ENCODE measurements at regions not wholly inside any gene's neighbourhood (a gene's known extent, or its start where the extent isn't known, plus 50 kb on each side); places are given as distances from the start of the nearest gene placed in this dataset.

- ATAC-seq (ENCODE audit: low FRiP score) = no peak
- TF ChIP-seq CTCF (IDR thresholded peaks at IDR 0.05) = no peak
- no peak for DNase-seq (ENCODE audit: low spot score)
Measured at GRCh38 chr22:48678171-48679135, 1149.2 kb downstream of the BRD1 start.

- TF ChIP-seq CTCF (IDR thresholded peaks at IDR 0.05) = no peak
Measured at GRCh38 chr22:48677621-48678020, 1150.1 kb downstream of the BRD1 start.

GRCh38 chr22:48677168-48677520, 1150.5 kb downstream of the BRD1 start:
- DNase-seq (ENCODE audit: low spot score) (no peak), ATAC-seq (ENCODE audit: low FRiP score) (no peak)
- TF ChIP-seq CTCF (IDR thresholded peaks at IDR 0.05) = no peak

More at GRCh38 chr22:48677621-48678020, 1150.1 kb downstream of the BRD1 start:
- DNase-seq (ENCODE audit: low spot score) (no peak), ATAC-seq (ENCODE audit: low FRiP score) (no peak)

- ATAC-seq (ENCODE audit: low FRiP score) (no peak), DNase-seq (ENCODE audit: low spot score) (no peak)
- TF ChIP-seq CTCF (IDR thresholded peaks at IDR 0.05) = no peak
Measured at GRCh38 chr22:48676266-48677167, 1151.2 kb downstream of the BRD1 start.

- ATAC-seq (ENCODE audit: low FRiP score) (no peak), DNase-seq (ENCODE audit: low spot score) (no peak)
- TF ChIP-seq CTCF (IDR thresholded peaks at IDR 0.05) = no peak
Measured at GRCh38 chr22:48675830-48676145, 1151.9 kb downstream of the BRD1 start.

GRCh38 chr22:48675141-48675829, 1152.4 kb downstream of the BRD1 start:
- no peak for DNase-seq (ENCODE audit: low spot score)
- no peak for ATAC-seq (ENCODE audit: low FRiP score)
- TF ChIP-seq CTCF (IDR thresholded peaks at IDR 0.05) = no peak

All from omental fat pad (tissue), 3 donors.